ENCODE measurements at regions not wholly inside any gene's neighbourhood (a gene's known extent, or its start where the extent isn't known, plus 50 kb on each side); places are given as distances from the start of the nearest gene placed in this dataset.

DNA sequence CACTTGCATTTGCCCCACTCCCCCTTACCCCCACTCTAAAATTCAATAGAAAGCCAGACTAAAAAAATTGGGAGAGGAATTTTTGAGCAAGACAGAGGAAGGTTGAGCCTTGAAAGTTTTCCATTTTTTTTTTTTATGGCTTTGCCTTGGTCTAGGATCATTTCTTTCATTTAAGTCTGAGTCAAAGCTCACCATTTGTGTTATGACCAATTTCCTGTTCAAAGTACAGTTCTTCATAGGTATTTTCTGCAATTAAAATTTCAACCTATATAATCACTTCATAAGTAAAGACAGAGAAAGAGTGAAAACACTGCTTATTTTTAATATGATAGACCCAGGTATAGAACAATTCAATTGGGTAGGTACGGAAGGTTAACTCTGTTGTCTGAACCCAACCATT lies 436.6 kb upstream of the ADGRL2 start:
- no peak overlapping the region for H3K9ac ChIP-seq (ENCODE audit: insufficient read depth, low read length, poor library complexity, severe bottlenecking)
- H3K27ac ChIP-seq (ENCODE audit: low read depth in 1 of 2, low read length in 2 of 2) = no peak overlapping the region
- no peak overlapping the region for H3K4me2 ChIP-seq (replicated peaks; ENCODE audit: extremely low read depth, low read length, poor library complexity, severe bottlenecking)
- H2AFZ ChIP-seq (ENCODE audit: insufficient read depth, low read depth, low read length, poor library complexity, severe bottlenecking) = no peak overlapping the region
- no CpG with 5 or more reads among the region's 1 CpG for WGBS (ENCODE audit: insufficient coverage)
- no peak for TF ChIP-seq CTCF (IDR thresholded peaks at IDR 0.05)
- H3K36me3 ChIP-seq (replicated peaks in 1 of 2; ENCODE audit: control insufficient read depth in 1 of 2, insufficient read depth in 2 of 2, low read length in 2 of 2) = no peaks in the 10 kb centered on the region
- DNase-seq = no peak
- Mint-ChIP-seq H3K4me3 (no peak overlapping the region), H3K36me3 (no peaks in the 10 kb centered on the region), H3K4me1 (no peaks in the 10 kb centered on the region), H3K9me3 (peaks cover 0 to 7% (median 4%) of the 10 kb centered on the region in 7 donors), H3K27me3 (ENCODE audit: low read depth in 3 of 3) (peaks cover 0 to 2% (median 0%) of the 10 kb centered on the region in 3 donors), H3K27ac (no peak overlapping the region)
- no peak overlapping the region for H3K4me3 ChIP-seq (replicated peaks in 1 of 3; ENCODE audit: low read depth in 2 of 3, low read length in 3 of 3)
- no peaks in the 10 kb centered on the region for H4K20me1 ChIP-seq (ENCODE audit: insufficient read depth, low read length)
- H3K9me3 ChIP-seq (replicated peaks in 1 of 2; ENCODE audit: control insufficient read depth in 1 of 2, insufficient read depth in 1 of 2, low read length in 2 of 2) = no peaks in the 10 kb centered on the region
- no peaks in the 10 kb centered on the region for H3K4me1 ChIP-seq (ENCODE audit: control insufficient read depth in 1 of 2, insufficient read depth in 2 of 2, low read length in 2 of 2)
- H3K79me2 ChIP-seq (ENCODE audit: insufficient read depth, low read length) = no peaks in the 10 kb centered on the region
- no peaks in the 10 kb centered on the region for H3K27me3 ChIP-seq (ENCODE audit: control insufficient read depth in 2 of 2, insufficient read depth in 2 of 2, low read length in 2 of 2)
- intact Hi-C loops (cut with micrococcal nuclease) = no loop called here

DNA sequence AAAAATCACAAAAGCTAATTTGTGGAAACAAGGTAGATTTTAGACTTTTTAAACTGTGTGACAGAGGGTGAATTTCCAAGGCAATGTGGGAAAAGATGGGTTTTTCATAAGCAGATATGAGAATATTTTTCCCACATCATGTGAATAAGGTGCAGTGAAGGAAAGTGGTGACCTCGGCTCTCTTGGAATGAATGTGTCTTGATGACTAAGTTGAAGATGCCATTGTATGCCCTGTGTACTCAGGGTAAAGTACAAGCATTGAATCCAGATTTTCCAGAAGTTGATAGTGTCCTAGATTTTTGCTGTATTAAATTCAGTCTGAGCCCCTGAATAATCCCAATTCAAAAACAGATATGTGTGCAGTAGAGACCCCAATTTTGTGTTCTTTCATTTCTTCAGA lies 442.6 kb upstream of the ADGRL2 start:
- 100% methylated on average over 1 of the region's 1 CpG for WGBS (ENCODE audit: insufficient coverage)
- no peak overlapping the region for H3K4me3 Mint-ChIP-seq
- Histone ChIP-seq H4K20me1 (ENCODE audit: insufficient read depth, low read length) (no peaks in the 10 kb centered on the region), H3K4me2 (replicated peaks; ENCODE audit: extremely low read depth, low read length, poor library complexity, severe bottlenecking) (no peak overlapping the region), H3K27me3 (ENCODE audit: control insufficient read depth in 2 of 2, insufficient read depth in 2 of 2, low read length in 2 of 2) (no peaks in the 10 kb centered on the region), H3K4me1 (ENCODE audit: control insufficient read depth in 1 of 2, insufficient read depth in 2 of 2, low read length in 2 of 2) (no peaks in the 10 kb centered on the region), H2AFZ (ENCODE audit: insufficient read depth, low read depth, low read length, poor library complexity, severe bottlenecking) (no peak overlapping the region), H3K4me3 (replicated peaks in 1 of 3; ENCODE audit: low read depth in 2 of 3, low read length in 3 of 3) (no peak overlapping the region), H3K9ac (ENCODE audit: insufficient read depth, low read length, poor library complexity, severe bottlenecking) (no peak overlapping the region), H3K36me3 (replicated peaks in 1 of 2; ENCODE audit: control insufficient read depth in 1 of 2, insufficient read depth in 2 of 2, low read length in 2 of 2) (no peaks in the 10 kb centered on the region), H3K27ac (ENCODE audit: low read depth in 1 of 2, low read length in 2 of 2) (no peak overlapping the region), H3K9me3 (replicated peaks in 1 of 2; ENCODE audit: control insufficient read depth in 1 of 2, insufficient read depth in 1 of 2, low read length in 2 of 2) (no peaks in the 10 kb centered on the region), H3K79me2 (ENCODE audit: insufficient read depth, low read length) (no peaks in the 10 kb centered on the region)
- H3K9me3 Mint-ChIP-seq = peaks cover 0 to 7% (median 2%) of the 10 kb centered on the region in 7 donors
- H3K27me3 Mint-ChIP-seq (ENCODE audit: low read depth in 3 of 3) = peaks cover 0 to 5% (median 0%) of the 10 kb centered on the region in 3 donors
- no peak for TF ChIP-seq CTCF (IDR thresholded peaks at IDR 0.05)
- no peak for DNase-seq
- intact Hi-C loops (cut with micrococcal nuclease) = no loop called here
- no peak overlapping the region for H3K27ac Mint-ChIP-seq
- H3K4me1 Mint-ChIP-seq = no peaks in the 10 kb centered on the region
- H3K36me3 Mint-ChIP-seq = no peaks in the 10 kb centered on the region
